ENCODE measurements at regions not wholly inside any gene's neighbourhood (a gene's known extent, or its start where the extent isn't known, plus 50 kb on each side); places are given as distances from the start of the nearest gene placed in this dataset.

- Histone ChIP-seq H3K9ac (ENCODE audit: low read length) (no peak overlapping the region), H2AFZ (ENCODE audit: low read depth, low read length, poor library complexity, severe bottlenecking) (no peak overlapping the region), H3K4me3 (replicated peaks in 1 of 2; ENCODE audit: low read depth in 1 of 2, low read length in 2 of 2) (no peak overlapping the region), H3K36me3 (ENCODE audit: control insufficient read depth in 1 of 2, insufficient read depth in 2 of 2, low read length in 2 of 2) (no peaks in the 10 kb centered on the region), H3K9me2 (ENCODE audit: insufficient read depth) (no peaks in the 10 kb centered on the region), H3K9me3 (ENCODE audit: control insufficient read depth in 1 of 2, insufficient read depth in 1 of 2, low read depth in 1 of 2, low read length in 2 of 2) (peaks cover 5 to 16% of the 10 kb centered on the region in 2 experiments; a peak in 2 of 4 replicates), H3K27ac (ENCODE audit: low read depth, low read length) (no peak overlapping the region), H3K27me3 (ENCODE audit: insufficient read depth, low read length) (no peaks in the 10 kb centered on the region), H3K79me2 (ENCODE audit: insufficient read depth, low read length) (no peaks in the 10 kb centered on the region), H4K20me1 (ENCODE audit: insufficient read depth) (no peaks in the 10 kb centered on the region), H3K4me1 (ENCODE audit: control insufficient read depth in 1 of 2, insufficient read depth in 2 of 2, low read length in 2 of 2) (no peaks in the 10 kb centered on the region), H3K4me2 (ENCODE audit: low read length) (no peak overlapping the region)
- BruUV-seq (replicated peaks): no TSS peak
- ChIA-PET RAD21 (ENCODE audit: low non-redundant PET in 1 of 2, low total read pairs in 2 of 2, uncharacterized antibody in 2 of 2, unreplicated experiment in 2 of 2) (no interaction called here), POLR2A (no interaction called here), CTCF (no interaction called here)
- TF ChIP-seq POLR2A (IDR thresholded peaks at IDR 0.05; ENCODE audit: borderline replicate concordance, extremely low read depth, insufficient read depth, insufficient read length) (no peak), ZBTB33 (IDR thresholded peaks at IDR 0.05; ENCODE audit: extremely low read depth, insufficient replicate concordance, low read length) (no peak), JUND (IDR thresholded peaks at IDR 0.05) (no peak)
- no peak for ATAC-seq
- intact Hi-C loops (cut with micrococcal nuclease): no loop called here
- no peak for DNase-seq (ENCODE audit: low read depth, low spot score)
Observed at GRCh38 chr10:36634916-36635315, 490.5 kb upstream of the ANKRD30A start.

GRCh38 chr10:36630267-36630666 lies 495.1 kb upstream of the ANKRD30A start:
- no peak for DNase-seq (ENCODE audit: low read depth, low spot score)

More at GRCh38 chr10:36630267-36630666, 495.1 kb upstream of the ANKRD30A start:
- Histone ChIP-seq H3K79me2 (ENCODE audit: insufficient read depth, low read length) (no peaks in the 10 kb centered on the region), H3K27ac (ENCODE audit: low read depth, low read length) (no peak overlapping the region), H4K20me1 (ENCODE audit: insufficient read depth) (no peaks in the 10 kb centered on the region), H3K9ac (ENCODE audit: low read length) (no peak overlapping the region), H3K4me2 (ENCODE audit: low read length) (no peak overlapping the region), H3K4me3 (replicated peaks in 1 of 2; ENCODE audit: low read depth in 1 of 2, low read length in 2 of 2) (no peak overlapping the region), H3K4me1 (ENCODE audit: control insufficient read depth in 1 of 2, insufficient read depth in 2 of 2, low read length in 2 of 2) (no peaks in the 10 kb centered on the region), H3K9me2 (ENCODE audit: insufficient read depth) (no peaks in the 10 kb centered on the region), H3K9me3 (ENCODE audit: control insufficient read depth in 1 of 2, insufficient read depth in 1 of 2, low read depth in 1 of 2, low read length in 2 of 2) (peaks cover 5 to 16% of the 10 kb centered on the region in 2 experiments; a peak in 2 of 4 replicates), H3K27me3 (ENCODE audit: insufficient read depth, low read length) (no peaks in the 10 kb centered on the region), H2AFZ (ENCODE audit: low read depth, low read length, poor library complexity, severe bottlenecking) (no peak overlapping the region), H3K36me3 (ENCODE audit: control insufficient read depth in 1 of 2, insufficient read depth in 2 of 2, low read length in 2 of 2) (no peaks in the 10 kb centered on the region)
- RAD21 ChIA-PET (ENCODE audit: low non-redundant PET in 1 of 2, low total read pairs in 2 of 2, uncharacterized antibody in 2 of 2, unreplicated experiment in 2 of 2): no interaction called here
- CTCF ChIA-PET: no interaction called here
- POLR2A ChIA-PET: no interaction called here
- TF ChIP-seq EZH2 (IDR thresholded peaks at IDR 0.05) (no peak), ATF3 (IDR thresholded peaks at IDR 0.05) (no peak), YY1 (IDR thresholded peaks at IDR 0.05; ENCODE audit: extremely low read depth, insufficient replicate concordance, low read depth, low read length) (no peak)
- intact Hi-C loops (cut with micrococcal nuclease): no loop called here
- ATAC-seq: no peak
- no TSS peak for BruUV-seq (replicated peaks)
